ENCODE measurements at regions not wholly inside any gene's neighbourhood (a gene's known extent, or its start where the extent isn't known, plus 50 kb on each side); places are given as distances from the start of the nearest gene placed in this dataset.
"Not testable (repeated sequence)": the region's sequence is repeated elsewhere in the genome, so short reads cannot be mapped to it uniquely, and the experiment has no call there.

DNA sequence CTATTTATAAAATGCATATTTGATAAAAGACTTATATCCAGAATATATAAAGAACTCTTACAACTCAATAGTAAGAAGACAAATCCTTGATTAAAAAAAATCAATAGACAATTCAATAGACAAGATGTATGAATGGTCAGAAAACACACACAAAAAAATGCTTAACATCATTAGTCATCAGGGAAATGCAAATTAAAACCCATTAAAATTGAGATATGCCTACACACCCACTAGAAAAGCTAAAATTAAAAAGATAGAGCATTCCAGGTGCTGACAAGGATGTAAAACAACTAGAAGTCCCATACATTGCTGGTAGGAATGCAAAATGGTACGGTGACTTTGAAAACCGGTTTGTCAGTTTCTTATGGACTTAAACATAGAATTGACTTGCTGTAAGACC is 127.1 kb downstream of the TFAP2B start:
- no peak overlapping the region for H3K27ac Mint-ChIP-seq
- no peaks in the 10 kb centered on the region for H3K4me1 Mint-ChIP-seq
- DNase-seq (ENCODE audit: low spot score in 2 of 2), result no peak
- peaks cover 6% of the 10 kb centered on the region for H3K9me3 Mint-ChIP-seq
- H3K36me3 Mint-ChIP-seq, result no peaks in the 10 kb centered on the region
- ATAC-seq, result no peak
- no peak overlapping the region for H3K4me3 Mint-ChIP-seq

DNA sequence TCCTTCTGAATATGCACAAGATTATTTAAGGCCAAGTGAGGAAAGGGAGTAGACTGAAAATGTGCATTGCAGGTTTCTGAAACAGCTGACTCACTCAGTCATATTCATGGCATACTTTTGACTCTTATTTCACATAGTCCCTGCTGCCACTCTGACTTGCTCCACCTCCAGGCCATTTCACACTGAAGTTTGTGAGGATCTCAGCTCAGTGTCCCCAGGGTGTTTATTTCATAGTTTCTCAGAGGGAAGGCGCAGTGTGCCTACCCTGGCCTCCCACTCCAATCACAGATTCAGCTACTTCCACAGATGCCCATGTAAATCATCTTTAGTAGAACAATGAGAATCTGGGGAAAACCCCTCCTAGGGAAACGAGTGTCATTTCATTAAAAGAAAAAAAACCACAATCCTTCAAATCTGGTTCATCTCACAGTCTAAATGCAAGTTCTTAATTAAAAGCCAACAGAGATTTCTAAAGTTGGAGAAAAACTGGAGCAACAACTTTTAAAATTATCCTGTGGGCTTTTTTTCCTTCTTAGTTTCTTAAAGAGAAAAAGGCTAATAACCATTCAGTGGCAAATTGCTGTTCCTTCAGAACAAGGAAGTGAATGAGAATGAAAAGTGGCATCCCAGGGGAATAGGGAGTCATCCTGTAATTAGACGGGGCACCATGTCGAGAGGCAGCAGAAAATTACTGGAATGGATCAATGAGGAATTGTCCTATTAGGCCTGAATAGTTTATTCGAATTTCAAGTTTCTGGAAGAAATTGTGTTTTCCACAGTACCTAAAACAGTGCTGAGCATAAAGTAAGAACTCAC is 133.6 kb downstream of the TFAP2B start:
- no peak overlapping the region for H3K4me3 Mint-ChIP-seq
- H3K4me1 Mint-ChIP-seq, result no peaks in the 10 kb centered on the region
- ATAC-seq (no peak), DNase-seq (ENCODE audit: low spot score in 2 of 2) (no peak)
- no peaks in the 10 kb centered on the region for H3K36me3 Mint-ChIP-seq
- H3K9me3 Mint-ChIP-seq, result peaks cover 6% of the 10 kb centered on the region
- H3K27ac Mint-ChIP-seq, result no peak overlapping the region

DNA sequence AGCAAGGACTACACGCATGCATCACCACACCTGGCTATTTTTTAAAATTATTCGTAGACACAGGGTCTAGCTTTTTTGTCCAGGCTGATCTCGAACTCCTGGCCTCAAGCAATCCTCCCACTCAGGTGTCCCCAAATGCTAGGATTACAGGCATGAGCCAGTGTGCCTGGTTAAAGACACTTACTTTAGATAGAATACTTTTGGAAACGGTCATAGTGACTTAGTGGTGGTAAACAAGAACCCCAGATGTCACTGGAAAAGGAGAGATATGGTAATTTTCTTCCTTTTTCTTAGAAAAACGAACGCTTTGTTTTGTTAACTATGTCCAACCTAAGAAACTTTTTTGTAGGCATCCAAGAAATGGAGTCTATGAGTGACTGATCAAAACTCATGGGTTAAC is 137.3 kb downstream of the TFAP2B start:
- H3K4me3 Mint-ChIP-seq, result no peak overlapping the region
- DNase-seq (ENCODE audit: low spot score in 2 of 2), result no peak
- no peaks in the 10 kb centered on the region for H3K36me3 Mint-ChIP-seq
- ATAC-seq, result no peak
- H3K27ac Mint-ChIP-seq, result no peak overlapping the region
- peaks cover 3% of the 10 kb centered on the region for H3K9me3 Mint-ChIP-seq
- H3K4me1 Mint-ChIP-seq, result no peaks in the 10 kb centered on the region

DNA sequence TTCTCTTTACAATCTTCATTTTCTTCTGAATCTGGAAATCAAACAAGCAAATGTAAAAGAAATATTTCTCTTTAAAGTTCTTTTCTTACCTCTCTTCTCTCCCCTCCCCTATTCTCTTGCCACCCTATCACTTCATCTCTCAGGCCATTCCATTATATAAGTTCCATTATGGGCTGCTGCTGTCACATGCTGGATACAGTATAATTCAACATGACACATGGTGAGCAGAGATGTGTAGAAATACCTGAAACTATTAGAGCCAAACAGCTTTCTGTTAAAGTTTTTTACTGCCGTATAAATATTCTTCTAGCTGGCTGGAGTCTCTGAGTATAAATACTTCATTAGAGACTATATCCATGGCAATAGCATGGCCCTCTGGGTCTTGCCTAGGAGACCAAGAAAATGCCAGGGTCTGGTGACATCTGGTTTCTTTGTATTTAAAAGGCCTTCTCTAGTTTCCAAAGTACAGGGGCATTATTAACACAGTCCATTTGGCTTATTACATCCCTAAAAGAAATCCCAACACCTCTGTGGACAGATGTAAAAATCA is 139.6 kb downstream of the TFAP2B start:
- H3K4me1 Mint-ChIP-seq, result no peaks in the 10 kb centered on the region
- ATAC-seq, result no peak
- no peak overlapping the region for H3K4me3 Mint-ChIP-seq
- H3K9me3 Mint-ChIP-seq, result peaks cover 3% of the 10 kb centered on the region
- no peak for DNase-seq (ENCODE audit: low spot score in 2 of 2)
- H3K27ac Mint-ChIP-seq, result no peak overlapping the region
- H3K36me3 Mint-ChIP-seq, result no peaks in the 10 kb centered on the region

DNA sequence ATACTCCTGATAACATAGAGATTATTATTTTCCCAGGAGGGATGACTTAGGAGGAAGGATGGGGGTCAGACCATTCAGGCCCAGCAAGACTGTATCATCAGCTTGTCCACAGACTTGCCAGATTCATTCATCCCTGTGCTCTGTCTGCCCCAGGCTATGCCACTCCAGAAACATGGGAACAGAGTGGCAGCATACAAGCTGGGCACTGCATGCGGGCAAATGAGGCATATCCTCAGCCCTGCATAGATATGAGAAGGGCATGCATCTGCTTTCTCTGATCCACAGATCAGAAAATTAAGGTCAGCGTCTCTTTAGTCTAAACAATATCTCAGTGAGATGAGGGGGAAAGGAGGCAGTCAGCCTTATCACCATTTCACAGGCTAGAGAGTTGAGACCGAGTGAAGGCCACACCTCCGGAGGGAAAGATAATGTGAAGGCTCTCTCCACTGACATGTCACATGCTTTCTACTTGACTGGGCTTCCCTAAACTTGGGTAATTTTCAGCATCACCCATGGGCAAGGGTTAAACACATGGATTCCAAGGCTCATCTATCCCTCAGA is 140.5 kb downstream of the TFAP2B start:
- no peaks in the 10 kb centered on the region for H3K4me1 Mint-ChIP-seq
- ATAC-seq (no peak), DNase-seq (ENCODE audit: low spot score in 2 of 2) (no peak)
- H3K4me3 Mint-ChIP-seq, result no peak overlapping the region
- H3K9me3 Mint-ChIP-seq, result peaks cover 3% of the 10 kb centered on the region
- H3K36me3 Mint-ChIP-seq, result no peaks in the 10 kb centered on the region
- H3K27ac Mint-ChIP-seq, result no peak overlapping the region

DNA sequence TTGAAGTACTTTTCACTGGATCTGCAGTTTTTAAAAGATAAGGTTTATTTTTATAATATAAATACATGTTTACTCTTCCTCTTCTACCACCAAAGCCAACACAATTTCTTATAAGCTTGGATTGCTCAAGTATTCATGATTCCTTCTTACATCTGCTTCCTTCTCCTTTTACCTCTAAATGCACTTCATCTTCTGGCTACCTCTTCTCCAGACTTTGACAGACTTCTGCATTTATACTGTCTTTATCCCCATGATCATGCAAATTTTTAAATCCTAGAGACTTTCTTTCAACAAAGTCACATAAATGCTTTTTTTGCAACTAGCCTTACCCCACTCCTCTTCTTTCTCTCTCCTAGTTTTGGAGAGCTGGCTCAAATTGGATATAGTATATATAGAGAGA is 142.9 kb downstream of the TFAP2B start:
- peaks cover 11% of the 10 kb centered on the region for H3K9me3 Mint-ChIP-seq
- H3K4me3 Mint-ChIP-seq, result no peak overlapping the region
- DNase-seq (ENCODE audit: low spot score in 2 of 2) (no peak), ATAC-seq (no peak)
- H3K27ac Mint-ChIP-seq, result no peak overlapping the region
- H3K4me1 Mint-ChIP-seq, result no peaks in the 10 kb centered on the region
- H3K36me3 Mint-ChIP-seq, result no peaks in the 10 kb centered on the region

DNA sequence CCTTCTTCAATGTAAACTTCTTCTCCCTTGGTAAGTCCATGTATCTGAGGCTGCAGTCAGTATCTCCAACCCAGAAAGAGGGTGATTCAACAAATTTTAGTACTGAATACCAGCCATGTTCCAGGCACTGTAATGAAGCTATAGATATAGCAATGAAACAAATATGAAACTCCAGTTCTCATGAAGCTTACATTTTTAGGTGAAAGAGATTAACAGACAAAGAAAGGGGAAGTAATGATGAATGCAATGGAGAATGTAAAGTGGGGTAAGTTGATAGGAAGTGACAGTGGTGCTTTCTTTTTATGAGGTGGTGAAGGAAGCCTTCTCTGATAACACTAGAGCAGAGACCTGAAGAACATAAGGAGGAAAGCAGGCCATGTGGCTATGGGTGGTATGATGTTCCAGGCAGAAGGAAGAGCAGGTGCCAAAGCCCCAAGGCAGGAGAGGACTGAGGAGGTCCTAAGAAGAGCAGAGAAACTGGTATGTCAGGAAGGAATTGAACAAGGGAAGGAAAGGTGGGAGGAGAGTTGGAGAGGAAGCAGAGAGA is 143.6 kb downstream of the TFAP2B start:
- ATAC-seq, result no peak
- DNase-seq (ENCODE audit: low spot score in 2 of 2), result no peak
- H3K9me3 Mint-ChIP-seq, result peaks cover 10% of the 10 kb centered on the region
- H3K27ac Mint-ChIP-seq, result no peak overlapping the region
- no peak overlapping the region for H3K4me3 Mint-ChIP-seq
- no peaks in the 10 kb centered on the region for H3K36me3 Mint-ChIP-seq
- no peaks in the 10 kb centered on the region for H3K4me1 Mint-ChIP-seq

DNA sequence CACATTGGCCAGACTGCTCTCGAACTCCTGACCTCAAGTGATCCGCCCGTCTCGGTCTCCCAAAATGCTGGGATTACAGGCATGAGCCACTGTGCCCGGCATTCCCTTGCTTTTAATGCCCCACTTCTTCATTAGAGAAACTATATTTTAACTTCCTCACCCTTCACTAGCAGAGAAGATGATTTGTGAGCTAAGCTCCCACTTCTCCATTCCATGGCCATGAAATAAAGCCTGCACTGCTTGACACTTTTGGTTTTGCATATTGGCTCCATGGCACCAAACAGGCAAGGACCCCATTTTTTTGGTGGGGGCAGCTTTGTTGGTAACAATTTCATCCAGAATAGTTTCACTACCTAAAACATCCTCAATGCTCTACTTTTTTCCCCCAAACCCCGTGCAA is 145.3 kb downstream of the TFAP2B start:
- no peaks in the 10 kb centered on the region for H3K36me3 Mint-ChIP-seq
- ATAC-seq (no peak), DNase-seq (ENCODE audit: low spot score in 2 of 2) (no peak)
- H3K9me3 Mint-ChIP-seq, result peaks cover 12% of the 10 kb centered on the region
- no peaks in the 10 kb centered on the region for H3K4me1 Mint-ChIP-seq
- H3K4me3 Mint-ChIP-seq, result no peak overlapping the region
- H3K27ac Mint-ChIP-seq, result no peak overlapping the region

DNA sequence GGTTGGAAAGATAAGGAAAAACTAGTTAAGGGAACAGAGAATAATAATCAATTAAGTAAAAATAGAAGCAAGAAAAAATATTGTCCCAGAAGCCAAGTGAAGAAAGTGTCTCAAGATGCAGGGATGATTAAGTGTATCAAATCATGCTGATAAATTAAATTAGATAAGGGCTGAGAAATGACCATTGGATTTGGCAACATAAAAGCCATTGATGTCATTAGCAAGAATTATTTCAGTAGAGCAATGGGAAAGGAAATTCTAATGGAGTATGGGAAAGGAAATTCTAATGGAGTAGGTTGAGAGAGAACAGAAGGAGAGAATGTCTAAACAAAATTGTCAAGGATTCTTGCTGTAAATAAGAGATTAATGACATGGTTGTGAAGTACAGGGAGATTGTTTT is 146.8 kb downstream of the TFAP2B start:
- no peaks in the 10 kb centered on the region for H3K4me1 Mint-ChIP-seq
- H3K4me3 Mint-ChIP-seq, result no peak overlapping the region
- H3K9me3 Mint-ChIP-seq, result peaks cover 14% of the 10 kb centered on the region
- H3K36me3 Mint-ChIP-seq, result no peaks in the 10 kb centered on the region
- no peak for DNase-seq (ENCODE audit: low spot score in 2 of 2)
- H3K27ac Mint-ChIP-seq, result no peak overlapping the region
- no peak for ATAC-seq

DNA sequence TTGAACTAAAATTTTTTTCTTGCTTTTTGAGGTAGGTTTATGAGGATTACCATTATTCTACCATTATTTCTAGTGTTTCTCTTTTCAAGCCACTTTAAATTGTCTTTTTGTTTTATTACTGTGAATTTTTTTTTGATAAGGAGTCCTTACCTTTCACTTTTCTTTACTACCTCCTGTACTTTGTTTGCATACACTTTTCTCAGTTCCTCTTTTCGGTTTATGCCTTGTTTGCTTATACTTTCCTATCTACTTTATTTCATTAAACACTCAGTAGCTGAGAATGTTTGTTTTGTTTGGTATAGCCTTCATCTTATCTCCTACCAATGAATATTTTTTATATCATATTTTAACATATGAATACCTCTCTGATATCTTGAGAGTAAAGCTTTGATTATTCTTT is 147.9 kb downstream of the TFAP2B start:
- no peak for DNase-seq (ENCODE audit: low spot score in 2 of 2)
- no peak for ATAC-seq
- Mint-ChIP-seq H3K4me3 (no peak overlapping the region), H3K4me1 (no peaks in the 10 kb centered on the region), H3K9me3 (peaks cover 15% of the 10 kb centered on the region), H3K27ac (no peak overlapping the region), H3K36me3 (no peaks in the 10 kb centered on the region)

DNA sequence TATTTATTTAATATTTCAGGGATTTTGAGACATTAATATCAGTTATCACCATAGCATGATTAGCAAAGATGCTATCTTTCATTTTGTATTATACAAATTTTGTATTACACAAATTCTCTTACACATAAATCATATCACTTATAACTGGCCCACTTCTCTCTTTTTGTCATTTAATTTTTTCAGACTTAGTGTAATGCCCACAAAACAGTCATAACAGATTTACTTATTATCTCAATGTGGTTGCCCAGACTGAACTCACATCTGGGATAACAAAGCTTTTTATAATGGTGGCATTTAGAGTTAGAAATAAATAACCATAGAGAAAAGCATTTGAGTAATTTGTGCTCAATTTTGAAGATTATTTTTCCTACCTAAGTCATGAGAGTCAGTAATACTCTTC is 148.3 kb downstream of the TFAP2B start:
- DNase-seq (ENCODE audit: low spot score in 2 of 2) (no peak), ATAC-seq (no peak)
- Mint-ChIP-seq H3K4me3 (no peak overlapping the region), H3K27ac (no peak overlapping the region), H3K9me3 (peaks cover 17% of the 10 kb centered on the region), H3K36me3 (no peaks in the 10 kb centered on the region), H3K4me1 (no peaks in the 10 kb centered on the region)

DNA sequence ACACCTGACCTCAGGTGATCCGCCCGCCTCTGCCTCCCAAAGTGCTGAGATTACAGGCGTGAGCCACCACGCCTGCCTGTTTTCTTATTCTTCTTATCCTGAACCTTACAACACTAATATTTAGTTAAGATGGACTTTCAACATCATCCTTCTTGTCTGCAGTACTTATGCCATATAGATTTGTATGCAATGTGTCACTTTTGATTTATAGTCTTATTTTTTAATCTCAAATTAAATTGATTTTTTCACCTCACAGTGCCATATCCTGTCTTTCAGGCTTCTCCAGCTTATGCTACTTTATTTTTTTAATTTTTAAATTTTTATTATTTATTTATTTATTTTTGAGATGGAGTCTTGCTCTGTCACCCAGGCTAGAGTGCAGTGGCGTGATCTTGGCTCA is 149.6 kb downstream of the TFAP2B start:
- ATAC-seq; H3K27ac Mint-ChIP-seq; H3K4me1 Mint-ChIP-seq; H3K4me3 Mint-ChIP-seq; DNase-seq (ENCODE audit: low spot score in 2 of 2); H3K36me3 Mint-ChIP-seq: not testable (repeated sequence)
- peaks cover 17% of the 10 kb centered on the region for H3K9me3 Mint-ChIP-seq

DNA sequence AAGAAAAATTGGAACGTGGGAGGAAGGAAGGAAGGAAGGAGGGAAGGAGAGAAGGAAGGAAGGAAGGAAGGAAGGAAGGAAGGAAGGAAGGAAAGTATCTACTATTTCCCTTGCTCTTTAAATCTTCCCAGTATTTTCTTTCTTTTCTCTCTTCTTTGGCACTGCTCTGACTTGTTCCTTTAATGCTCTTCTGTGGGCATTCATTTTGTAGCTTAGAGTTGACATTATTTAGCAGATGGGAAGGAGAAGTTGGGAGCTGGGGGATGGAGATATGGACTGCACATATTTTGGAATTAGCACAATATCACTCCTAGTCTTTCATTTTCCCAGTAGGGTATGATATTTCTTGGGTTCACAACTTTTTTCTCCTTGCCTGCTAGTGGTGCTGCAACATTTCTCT is 152.2 kb downstream of the TFAP2B start:
- peaks cover 12% of the 10 kb centered on the region for H3K9me3 Mint-ChIP-seq
- ATAC-seq (no peak), DNase-seq (ENCODE audit: low spot score in 2 of 2) (no peak)

DNA sequence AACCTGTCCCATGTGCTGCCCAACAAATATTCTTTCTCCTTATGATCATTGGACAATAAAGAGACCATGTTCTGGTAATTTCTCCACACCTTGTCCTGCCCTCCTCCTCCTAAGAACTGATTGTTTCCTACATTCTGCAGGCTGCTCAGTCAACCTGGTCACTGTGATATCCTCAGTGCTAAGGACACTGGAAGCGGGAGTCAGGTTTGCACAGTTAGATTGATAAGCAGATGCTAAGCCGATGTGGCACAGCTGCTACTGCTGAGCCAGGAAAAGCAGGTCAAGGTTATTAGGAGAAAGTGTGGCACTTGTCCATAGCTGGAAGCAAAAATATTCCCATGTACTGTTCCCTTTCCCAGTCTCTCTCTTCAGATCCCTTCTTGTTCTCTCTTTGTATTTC is 154.8 kb downstream of the TFAP2B start:
- Mint-ChIP-seq H3K9me3 (peaks cover 11% of the 10 kb centered on the region), H3K36me3 (no peaks in the 10 kb centered on the region), H3K27ac (no peak overlapping the region), H3K4me3 (no peak overlapping the region), H3K4me1 (no peaks in the 10 kb centered on the region)
- ATAC-seq, result no peak
- no peak for DNase-seq (ENCODE audit: low spot score in 2 of 2)

More for the DNA sequence above, 152.2 kb downstream of the TFAP2B start:
- no peak overlapping the region for H3K27ac Mint-ChIP-seq
- no peaks in the 10 kb centered on the region for H3K36me3 Mint-ChIP-seq
- H3K4me1 Mint-ChIP-seq, result no peaks in the 10 kb centered on the region
- no peak overlapping the region for H3K4me3 Mint-ChIP-seq

DNA sequence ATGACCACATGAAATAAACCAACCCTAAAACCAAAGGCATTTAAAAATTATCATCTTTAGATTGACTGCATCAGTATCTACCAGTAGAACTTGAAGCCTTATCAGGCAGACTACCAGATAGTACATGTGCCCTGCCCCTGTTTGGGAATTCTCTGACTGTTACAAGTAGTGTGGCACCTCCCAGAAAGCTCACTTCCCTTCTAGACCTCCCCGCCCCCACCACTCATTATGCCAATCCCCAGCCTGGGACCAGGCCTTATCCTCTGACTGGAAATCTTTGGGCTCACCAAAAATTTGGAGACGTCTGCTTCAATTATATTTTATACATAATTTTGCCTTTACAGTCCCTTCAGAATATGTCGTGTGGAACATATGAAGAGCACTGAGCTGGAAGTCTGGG is 155.6 kb downstream of the TFAP2B start:
- DNase-seq (ENCODE audit: low spot score in 2 of 2) (no peak), ATAC-seq (no peak)
- Mint-ChIP-seq H3K4me3 (no peak overlapping the region), H3K9me3 (peaks cover 7% of the 10 kb centered on the region), H3K36me3 (no peaks in the 10 kb centered on the region), H3K27ac (no peak overlapping the region), H3K4me1 (no peaks in the 10 kb centered on the region)

DNA sequence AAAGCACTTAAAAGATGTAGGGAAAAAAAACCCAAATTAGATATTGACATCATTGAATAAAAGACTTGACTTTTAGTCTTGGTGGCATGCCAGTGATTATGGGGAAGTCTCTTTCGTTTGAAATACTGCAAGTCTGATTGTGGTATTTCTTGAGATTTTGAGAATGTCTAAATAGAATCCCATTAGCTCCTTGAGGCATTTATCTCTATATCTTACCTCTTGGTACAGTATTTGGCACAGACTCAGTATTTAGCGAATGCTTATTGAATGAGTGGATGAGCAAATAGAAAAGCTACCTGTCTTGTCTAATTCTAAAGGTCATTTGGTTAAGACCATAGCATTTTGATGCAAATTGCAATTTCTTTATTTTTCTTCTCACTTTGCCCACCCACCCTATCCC is 156.5 kb downstream of the TFAP2B start:
- no peak overlapping the region for H3K27ac Mint-ChIP-seq
- ATAC-seq, result no peak
- H3K4me1 Mint-ChIP-seq, result no peaks in the 10 kb centered on the region
- peaks cover 7% of the 10 kb centered on the region for H3K9me3 Mint-ChIP-seq
- DNase-seq (ENCODE audit: low spot score in 2 of 2), result no peak
- no peak overlapping the region for H3K4me3 Mint-ChIP-seq
- no peaks in the 10 kb centered on the region for H3K36me3 Mint-ChIP-seq

All from stimulated activated effector memory CD8-positive, alpha-beta T cell treated with anti-CD3 and anti-CD28 coated beads, Interleukin-12 subunit alpha, Interleukin-12 subunit beta, amount 100 ng/mL, for 72 hours (primary cell).